ENCODE measurements at regions not wholly inside any gene's neighbourhood (a gene's known extent, or its start where the extent isn't known, plus 50 kb on each side); places are given as distances from the start of the nearest gene placed in this dataset.

GRCh38 chr12:66932126-66932525, 253.2 kb upstream of the GRIP1 start:
- TF ChIP-seq POLR2A (IDR thresholded peaks at IDR 0.05) (no peak), CTCF (IDR thresholded peaks at IDR 0.05) (no peak)
